SHP77 (cell line): ENCODE measurements at regions not wholly inside any gene's neighbourhood (a gene's known extent, or its start where the extent isn't known, plus 50 kb on each side); places are given as distances from the start of the nearest gene placed in this dataset.
A peak's percentile ranks its signal among the peaks of the same experiment; 100 is the strongest.
"Not testable (repeated sequence)": the region's sequence is repeated elsewhere in the genome, so short reads cannot be mapped to it uniquely, and the experiment has no call there.

Experiments used
- DNase-seq, 2 experiments: peaks; one replicate each; lab custom pipeline; 2025; lab: John Stamatoyannopoulos, UW

GRCh38 chr11:97865424-97866012 is 1155.2 kb upstream of the CNTN5 start:
- no peak for DNase-seq

- DNase-seq, result no peak
Measured at GRCh38 chr11:97871816-97872215, 1148.9 kb upstream of the CNTN5 start.

- no peak for DNase-seq
Measured at GRCh38 chr11:97880209-97880608, 1140.5 kb upstream of the CNTN5 start.

- DNase-seq, result no peak
Measured at GRCh38 chr11:97883086-97883485, 1137.7 kb upstream of the CNTN5 start.

GRCh38 chr11:97888641-97889040 is 1132.1 kb upstream of the CNTN5 start:
- DNase-seq, result no peak

- no peak for DNase-seq
Measured at GRCh38 chr11:97890466-97890865, 1130.3 kb upstream of the CNTN5 start.

GRCh38 chr11:97893612-97894011 is 1127.1 kb upstream of the CNTN5 start:
- DNase-seq, result peak; percentile 22 to 42

GRCh38 chr11:97894978-97895377 is 1125.8 kb upstream of the CNTN5 start:
- DNase-seq, result no peak

GRCh38 chr11:97895572-97895971 is 1125.2 kb upstream of the CNTN5 start:
- no peak for DNase-seq

- no peak for DNase-seq
Measured at GRCh38 chr11:97902828-97903227, 1117.9 kb upstream of the CNTN5 start.

GRCh38 chr11:97905101-97905500 is 1115.6 kb upstream of the CNTN5 start:
- no peak for DNase-seq

- no peak for DNase-seq
Measured at GRCh38 chr11:97905671-97906070, 1115.1 kb upstream of the CNTN5 start.

- DNase-seq, result no peak
Measured at GRCh38 chr11:97908354-97908753, 1112.4 kb upstream of the CNTN5 start.

- no peak for DNase-seq
Measured at GRCh38 chr11:97909614-97910399, 1110.9 kb upstream of the CNTN5 start.

- no peak for DNase-seq
Measured at GRCh38 chr11:97912629-97913028, 1108.1 kb upstream of the CNTN5 start.

GRCh38 chr11:97922933-97923332 is 1097.8 kb upstream of the CNTN5 start:
- not testable (repeated sequence) for DNase-seq

- DNase-seq, result no peak
Measured at GRCh38 chr11:97934572-97935208, 1086.1 kb upstream of the CNTN5 start.

- DNase-seq, result no peak
Measured at GRCh38 chr11:97937501-97937900, 1083.2 kb upstream of the CNTN5 start.

- peak; percentile 51 to 58 for DNase-seq
Measured at GRCh38 chr11:97938789-97939188, 1082.0 kb upstream of the CNTN5 start.

GRCh38 chr11:97943493-97943892 is 1077.3 kb upstream of the CNTN5 start:
- no peak for DNase-seq

GRCh38 chr11:97948793-97949192 is 1072.0 kb upstream of the CNTN5 start:
- no peak for DNase-seq

- DNase-seq, result no peak
Measured at GRCh38 chr11:97955595-97955994, 1065.2 kb upstream of the CNTN5 start.

GRCh38 chr11:97956904-97957303 is 1063.8 kb upstream of the CNTN5 start:
- no peak for DNase-seq
